HUES64 (cell line): ENCODE measurements at regions not wholly inside any gene's neighbourhood (a gene's known extent, or its start where the extent isn't known, plus 50 kb on each side); places are given as distances from the start of the nearest gene placed in this dataset.

Experiments
- H3K27ac ChIP-seq: 2 replicates; pipeline ENCODE4 v1.7.0; 2013; ENCODE audit warnings: low read depth, low read length, inconsistent platforms
- H3K27me3 ChIP-seq: 2 replicates; pipeline ENCODE4 v1.6.1; 2013; ENCODE audit warnings: mild to moderate bottlenecking, low read length; ENCODE audit not compliant: insufficient read depth
- H3K36me3 ChIP-seq: 2 replicates; pipeline ENCODE4 v1.6.1; 2013; ENCODE audit warnings: mild to moderate bottlenecking, low read length; ENCODE audit not compliant: insufficient read depth
- H3K4me1 ChIP-seq: 2 replicates; pipeline ENCODE4 v1.6.1; 2013; ENCODE audit warnings: mild to moderate bottlenecking, low read length, moderate library complexity; ENCODE audit not compliant: insufficient read depth
- H3K4me3 ChIP-seq: 2 replicates; pipeline ENCODE4 v1.5.1; 2013; ENCODE audit warnings: mild to moderate bottlenecking, low read length, moderate library complexity
- H3K9ac ChIP-seq: 2 replicates; pipeline ENCODE4 v1.6.1; 2013; ENCODE audit warnings: mild to moderate bottlenecking, low read depth, low read length
- H3K9me3 ChIP-seq: 2 replicates; pipeline ENCODE4 v1.6.1; 2013; ENCODE audit warnings: low read depth, low read length; ENCODE audit not compliant: insufficient read depth
- WGBS: fragments of 150-250, 120-280 bp; methylation state at CpG from one replicate; pipeline ENCODE4 v1.1.7; 2013; ENCODE audit warnings: missing lambda C conversion rate; 5-methylcytosine and 5-hydroxymethylcytosine counted together

- Histone ChIP-seq H3K4me3 (no peak overlapping the region), H3K27me3 (no peaks in the 10 kb centered on the region), H3K4me1 (no peaks in the 10 kb centered on the region), H3K36me3 (no peaks in the 10 kb centered on the region), H3K9me3 (no peaks in the 10 kb centered on the region), H3K9ac (no peak overlapping the region), H3K27ac (no peak overlapping the region)
- WGBS: 94% methylated on average over 3 of the region's 3 CpGs
Observed at GRCh38 chr12:86669010-86669409, 412.8 kb upstream of the MGAT4C start.

DNA sequence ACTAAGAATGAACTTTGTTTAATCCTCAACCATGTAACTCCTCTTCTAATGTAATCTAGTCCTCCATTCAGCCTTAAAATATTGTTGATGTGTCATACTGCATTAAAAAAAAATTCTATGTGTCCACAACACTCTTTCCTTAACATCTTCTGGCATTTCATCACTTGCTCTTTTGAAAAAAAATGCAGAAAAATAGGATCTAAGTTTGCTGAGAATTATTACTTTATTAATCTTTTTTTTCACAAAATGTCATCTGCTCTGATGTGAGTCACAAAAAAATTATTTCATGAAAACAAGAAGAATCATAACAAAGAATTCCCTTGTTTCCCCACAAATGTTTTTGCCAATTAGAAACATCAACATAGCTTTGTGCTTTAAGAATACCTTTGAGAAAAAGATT is 410.1 kb upstream of the MGAT4C start:
- Histone ChIP-seq H3K9ac (no peak overlapping the region), H3K27me3 (no peaks in the 10 kb centered on the region), H3K4me1 (no peaks in the 10 kb centered on the region), H3K9me3 (no peaks in the 10 kb centered on the region), H3K4me3 (no peak overlapping the region), H3K36me3 (no peaks in the 10 kb centered on the region), H3K27ac (no peak overlapping the region)

DNA sequence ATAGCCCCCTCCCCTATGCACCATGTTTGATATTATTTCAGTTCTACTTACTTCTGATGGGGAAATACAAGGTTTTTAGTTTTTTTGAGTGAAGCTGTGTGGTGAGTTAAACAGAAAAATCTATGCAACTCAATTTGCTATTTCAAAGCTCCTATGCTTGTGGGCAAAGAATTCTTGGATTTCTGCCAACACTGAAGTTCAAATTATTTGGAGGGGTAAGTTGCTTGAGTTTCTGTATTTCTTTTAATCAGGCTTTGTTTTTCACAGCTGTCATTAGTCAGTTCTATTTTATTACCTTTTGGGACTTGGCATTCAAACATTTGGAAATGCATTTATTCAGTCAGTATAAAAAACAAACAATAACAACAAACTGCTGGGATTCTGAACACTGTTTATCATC is 407.5 kb upstream of the MGAT4C start:
- Histone ChIP-seq H3K9ac (no peak overlapping the region), H3K4me3 (no peak overlapping the region), H3K27ac (no peak overlapping the region), H3K4me1 (no peaks in the 10 kb centered on the region), H3K36me3 (no peaks in the 10 kb centered on the region), H3K27me3 (no peaks in the 10 kb centered on the region), H3K9me3 (no peaks in the 10 kb centered on the region)

DNA sequence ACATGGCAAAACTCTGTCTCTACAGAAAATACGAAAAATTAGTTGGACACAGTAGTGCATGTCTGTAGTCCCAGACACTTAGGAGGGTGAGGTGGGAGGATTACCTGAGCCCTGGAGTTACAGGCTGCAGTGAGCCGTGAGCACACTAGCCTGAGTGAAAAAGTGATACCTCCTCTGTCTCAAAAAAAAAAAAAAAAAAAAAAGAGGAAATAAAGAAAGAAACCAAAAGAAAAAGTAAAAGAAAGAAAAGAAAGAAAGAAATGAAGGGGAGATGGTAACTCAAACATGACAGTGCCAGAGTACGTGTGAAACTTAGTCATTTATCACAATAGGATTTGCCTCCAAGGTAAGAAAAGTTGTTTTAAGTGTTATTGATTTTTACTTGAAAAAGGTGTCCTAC is 407.0 kb upstream of the MGAT4C start:
- no peaks in the 10 kb centered on the region for H3K4me1 ChIP-seq
- WGBS: 97% methylated on average over 3 of the region's 3 CpGs
- H3K27me3 ChIP-seq: no peaks in the 10 kb centered on the region
- H3K27ac ChIP-seq: no peak overlapping the region
- H3K9me3 ChIP-seq: no peaks in the 10 kb centered on the region
- no peak overlapping the region for H3K4me3 ChIP-seq
- no peak overlapping the region for H3K9ac ChIP-seq
- H3K36me3 ChIP-seq: no peaks in the 10 kb centered on the region

DNA sequence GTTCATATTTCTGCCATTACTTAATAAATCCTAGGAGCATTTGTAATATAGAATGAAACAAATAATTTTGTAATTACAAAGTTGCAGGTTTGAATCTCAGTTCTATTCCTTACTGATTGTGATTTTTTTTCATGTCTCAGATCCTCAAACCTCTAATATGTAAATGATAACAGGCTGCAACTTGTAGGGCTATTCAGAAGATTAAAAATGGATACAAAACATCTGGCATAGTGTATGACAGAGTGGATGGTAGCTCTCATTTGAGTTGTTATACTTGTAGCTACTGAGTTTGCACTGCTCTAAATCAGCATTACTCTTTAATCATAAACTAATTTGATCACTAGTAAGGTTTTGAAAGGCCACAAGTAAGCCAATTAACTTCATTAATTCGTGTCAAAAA is 406.3 kb upstream of the MGAT4C start:
- no peak overlapping the region for H3K9ac ChIP-seq
- H3K4me1 ChIP-seq: no peaks in the 10 kb centered on the region
- H3K36me3 ChIP-seq: no peaks in the 10 kb centered on the region
- H3K27ac ChIP-seq: no peak overlapping the region
- no peaks in the 10 kb centered on the region for H3K27me3 ChIP-seq
- 73% methylated on average over 1 of the region's 1 CpG for WGBS
- no peak overlapping the region for H3K4me3 ChIP-seq
- no peaks in the 10 kb centered on the region for H3K9me3 ChIP-seq

DNA sequence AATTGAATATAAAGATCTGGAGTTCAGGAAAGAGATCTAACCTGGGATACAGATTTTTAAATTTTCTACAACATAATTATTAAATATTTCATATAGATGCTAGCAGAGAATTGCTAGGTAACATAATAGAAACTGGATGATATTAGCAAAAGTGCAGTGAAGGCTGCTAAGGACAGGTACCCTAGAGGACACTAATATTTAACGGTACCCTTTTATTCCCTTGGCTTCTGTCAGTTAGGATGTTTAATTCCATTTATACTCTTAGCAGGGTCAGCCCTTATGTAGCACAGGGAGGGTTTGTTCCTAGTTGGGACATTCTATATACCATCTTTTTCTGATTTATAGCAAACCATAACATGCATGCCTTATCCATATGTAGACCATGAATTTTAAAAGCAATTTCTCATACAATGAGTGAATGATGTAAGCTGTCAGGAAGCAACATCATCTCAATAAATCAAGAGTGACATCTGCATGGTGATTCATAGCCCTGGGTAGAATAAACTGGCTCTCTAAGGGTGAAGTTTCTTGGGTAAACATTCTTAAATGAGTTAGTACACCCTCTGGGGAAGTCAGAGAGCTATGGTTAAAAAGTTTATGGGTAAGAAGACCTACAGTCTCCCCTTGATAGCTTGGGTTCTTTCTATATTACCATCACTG is 404.4 kb upstream of the MGAT4C start:
- Histone ChIP-seq H3K9me3 (no peaks in the 10 kb centered on the region), H3K27me3 (no peaks in the 10 kb centered on the region), H3K4me1 (no peaks in the 10 kb centered on the region), H3K27ac (no peak overlapping the region), H3K9ac (no peak overlapping the region), H3K4me3 (no peak overlapping the region), H3K36me3 (no peaks in the 10 kb centered on the region)
- 100% methylated on average over 1 of the region's 1 CpG for WGBS

GRCh38 chr12:86659985-86660384 is 403.8 kb upstream of the MGAT4C start:
- no peak overlapping the region for H3K27ac ChIP-seq
- no peak overlapping the region for H3K4me3 ChIP-seq
- no peaks in the 10 kb centered on the region for H3K9me3 ChIP-seq
- H3K9ac ChIP-seq: no peak overlapping the region
- H3K36me3 ChIP-seq: no peaks in the 10 kb centered on the region
- H3K4me1 ChIP-seq: no peaks in the 10 kb centered on the region
- no peaks in the 10 kb centered on the region for H3K27me3 ChIP-seq
- WGBS: 91% methylated on average over 2 of the region's 2 CpGs

- H3K27ac ChIP-seq: no peak overlapping the region
- no peaks in the 10 kb centered on the region for H3K27me3 ChIP-seq
- H3K4me1 ChIP-seq: no peaks in the 10 kb centered on the region
- H3K9ac ChIP-seq: no peak overlapping the region
- no peaks in the 10 kb centered on the region for H3K36me3 ChIP-seq
- H3K4me3 ChIP-seq: no peak overlapping the region
- H3K9me3 ChIP-seq: no peaks in the 10 kb centered on the region
Observed at GRCh38 chr12:86658303-86658702, 402.1 kb upstream of the MGAT4C start.

DNA sequence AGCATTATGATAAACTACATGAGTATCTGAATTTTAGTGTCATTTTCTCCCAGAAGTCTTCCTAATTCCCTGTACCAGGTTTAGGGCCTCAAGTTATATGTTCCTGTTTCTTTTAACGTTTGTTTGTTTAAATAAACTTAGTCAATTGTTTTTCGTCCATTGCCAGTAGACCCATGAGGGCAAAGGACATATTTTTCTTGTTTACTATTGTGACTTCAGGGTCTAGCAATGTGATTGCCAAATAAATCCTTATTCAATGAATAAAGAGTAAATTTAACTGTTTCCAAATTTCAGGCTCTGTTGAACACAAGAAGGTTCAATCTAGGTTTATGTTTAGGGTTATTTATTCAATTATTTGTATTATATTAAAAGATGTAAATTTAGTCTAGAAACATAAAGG is 391.6 kb upstream of the MGAT4C start:
- H3K27me3 ChIP-seq: no peaks in the 10 kb centered on the region
- WGBS: 97% methylated on average over 2 of the region's 2 CpGs
- no peak overlapping the region for H3K9ac ChIP-seq
- H3K4me1 ChIP-seq: no peaks in the 10 kb centered on the region
- no peak overlapping the region for H3K4me3 ChIP-seq
- H3K27ac ChIP-seq: no peak overlapping the region
- H3K36me3 ChIP-seq: no peaks in the 10 kb centered on the region
- no peaks in the 10 kb centered on the region for H3K9me3 ChIP-seq

- Histone ChIP-seq H3K27ac (no peak overlapping the region), H3K9ac (no peak overlapping the region), H3K9me3 (no peaks in the 10 kb centered on the region), H3K36me3 (no peaks in the 10 kb centered on the region), H3K27me3 (no peaks in the 10 kb centered on the region), H3K4me3 (no peak overlapping the region), H3K4me1 (no peaks in the 10 kb centered on the region)
- 90% methylated on average over 4 of the region's 4 CpGs for WGBS
Observed at GRCh38 chr12:86634456-86635410, 378.5 kb upstream of the MGAT4C start.

- H3K9ac ChIP-seq: no peak overlapping the region
- no peaks in the 10 kb centered on the region for H3K4me1 ChIP-seq
- WGBS: 93% methylated on average over 3 of the region's 3 CpGs
- peaks cover 41% of the 10 kb centered on the region for H3K9me3 ChIP-seq
- H3K27ac ChIP-seq: no peak overlapping the region
- H3K36me3 ChIP-seq: no peaks in the 10 kb centered on the region
- H3K4me3 ChIP-seq: no peak overlapping the region
- no peaks in the 10 kb centered on the region for H3K27me3 ChIP-seq
Observed at GRCh38 chr12:86627001-86627400, 370.8 kb upstream of the MGAT4C start.
